ELR (cell line): ENCODE measurements at regions not wholly inside any gene's neighbourhood (a gene's known extent, or its start where the extent isn't known, plus 50 kb on each side); places are given as distances from the start of the nearest gene placed in this dataset.
"Not testable (repeated sequence)": the region's sequence is repeated elsewhere in the genome, so short reads cannot be mapped to it uniquely, and the experiment has no call there.

Source experiments
- DNase-seq: peaks from one replicate; pipeline ENCODE4 v3.0.0-alpha.2; 2015; ENCODE audit warnings: low read depth

DNA sequence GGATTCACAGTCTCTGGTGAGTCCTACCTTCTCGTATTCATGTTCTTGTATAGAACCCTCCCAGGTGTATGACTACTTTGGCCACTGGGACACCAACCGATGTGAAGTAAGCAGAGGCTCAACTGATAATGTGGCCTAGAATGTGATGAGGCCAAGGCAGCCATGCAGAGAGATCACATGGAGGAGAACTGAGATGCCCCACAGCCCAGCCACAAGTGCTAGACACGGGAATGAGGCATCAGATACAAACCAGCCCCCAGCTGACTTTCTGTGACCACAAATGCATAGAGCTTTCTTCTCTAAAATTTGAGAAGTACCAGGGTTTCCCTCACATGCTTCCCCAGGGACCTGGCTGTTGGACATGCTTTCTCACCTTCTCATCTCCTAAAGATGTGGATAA is 375.7 kb downstream of the CCSER2 start:
- DNase-seq, result no peak

DNA sequence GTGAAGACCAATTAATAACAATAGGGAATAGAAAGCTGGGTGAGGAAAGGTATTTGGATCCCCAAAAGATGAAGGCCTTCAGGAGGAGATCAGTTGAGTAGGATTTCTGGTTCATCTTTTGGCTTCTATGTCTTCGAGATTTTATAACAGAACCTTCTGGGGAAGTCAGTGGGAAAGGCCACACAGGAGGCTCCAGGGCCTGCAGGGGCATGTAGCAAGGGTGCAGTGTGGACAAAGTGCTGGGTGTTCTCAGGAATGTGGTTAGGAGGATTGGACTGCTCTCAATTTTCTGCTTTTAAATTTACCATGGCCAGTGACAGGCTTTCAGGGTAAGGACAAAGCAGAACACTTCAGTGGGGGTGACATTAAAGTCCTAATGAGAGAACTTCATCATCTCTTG is 378.0 kb downstream of the CCSER2 start:
- DNase-seq, result no peak

GRCh38 chr10:84706875-84707274 is 378.5 kb downstream of the CCSER2 start:
- DNase-seq, result peak; percentile 6

DNA sequence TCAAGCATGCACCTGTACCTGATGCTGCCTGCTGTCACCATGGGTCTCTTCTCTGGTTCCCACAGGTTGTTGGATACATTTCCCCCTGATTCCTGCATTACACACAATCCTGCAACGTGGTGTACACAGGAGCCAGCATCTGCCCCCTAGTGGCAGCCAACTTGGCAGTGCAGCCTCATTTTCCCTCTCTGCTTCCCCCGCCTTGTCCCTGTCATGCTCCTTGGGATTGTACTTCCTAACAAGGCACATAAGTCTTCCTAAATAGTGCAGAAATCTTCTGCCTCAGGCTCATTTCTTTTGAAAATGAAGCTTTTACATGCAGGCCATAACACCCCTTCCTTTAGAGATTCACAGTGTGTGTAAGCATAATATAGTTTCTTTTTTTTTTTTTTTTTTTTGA is 387.5 kb downstream of the CCSER2 start:
- DNase-seq, result peak; percentile 34

- DNase-seq, result no peak
Observed at GRCh38 chr10:84718877-84719616, 390.7 kb downstream of the CCSER2 start.

DNA sequence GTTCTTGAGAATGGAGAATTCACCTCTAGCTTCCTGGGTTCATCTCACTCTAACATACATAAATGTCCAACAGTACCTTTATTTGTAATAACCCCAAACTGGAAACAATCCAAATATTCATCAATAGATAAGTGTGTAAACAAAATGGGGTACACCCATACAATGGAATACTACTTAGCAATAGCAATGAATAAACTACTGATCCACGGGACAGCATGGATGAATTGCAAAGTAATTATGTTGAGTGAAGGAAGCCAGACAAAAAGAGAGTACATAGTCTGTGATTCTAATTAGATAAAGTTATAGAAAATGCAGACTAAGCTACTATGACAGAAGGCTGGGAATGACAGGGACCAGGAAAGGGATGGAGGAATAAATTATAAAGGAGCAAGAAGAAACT is 391.3 kb downstream of the CCSER2 start:
- no peak for DNase-seq

- no peak for DNase-seq
Observed at GRCh38 chr10:84727398-84727797, 399.0 kb downstream of the CCSER2 start.

GRCh38 chr10:84739126-84739525 is 410.7 kb downstream of the CCSER2 start:
- not testable (repeated sequence) for DNase-seq

DNA sequence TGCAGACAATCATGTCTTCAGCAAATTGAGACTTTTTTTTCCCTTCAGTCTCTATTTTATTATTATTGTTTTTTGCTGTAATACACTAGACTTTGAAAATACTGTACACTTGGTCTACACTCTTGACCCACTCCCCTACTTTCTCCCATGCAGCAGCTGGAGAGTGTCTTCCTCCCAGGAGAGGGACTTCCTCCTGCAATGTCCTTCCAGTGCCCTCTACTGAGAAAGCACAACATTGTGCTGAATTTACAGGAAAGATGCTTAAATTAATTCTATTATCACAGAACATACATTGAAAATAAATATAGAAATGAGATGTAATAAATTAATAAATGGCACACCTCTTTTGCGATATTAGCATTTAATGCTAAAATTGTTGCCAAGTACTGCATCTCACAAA is 411.3 kb downstream of the CCSER2 start:
- DNase-seq, result no peak

DNA sequence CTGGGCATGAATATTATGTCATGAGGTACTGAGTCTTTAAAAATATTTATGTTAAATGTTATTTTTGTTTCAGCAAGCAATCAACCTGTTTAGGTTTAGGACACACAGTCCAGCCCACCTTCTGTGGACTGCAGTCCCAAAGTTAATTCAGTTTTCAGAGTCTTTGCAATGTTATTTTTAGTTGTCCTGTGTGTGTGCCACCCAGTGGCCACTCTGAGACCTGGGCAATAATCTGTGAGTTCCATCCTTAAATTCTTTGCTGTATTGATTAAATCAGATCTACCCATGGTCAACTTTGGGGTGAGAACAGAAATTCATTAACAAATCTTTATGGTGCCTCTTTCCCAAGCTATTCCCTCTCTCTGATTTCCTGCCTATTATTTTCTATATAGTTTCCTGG is 415.1 kb downstream of the CCSER2 start:
- DNase-seq, result peak; percentile 1

DNA sequence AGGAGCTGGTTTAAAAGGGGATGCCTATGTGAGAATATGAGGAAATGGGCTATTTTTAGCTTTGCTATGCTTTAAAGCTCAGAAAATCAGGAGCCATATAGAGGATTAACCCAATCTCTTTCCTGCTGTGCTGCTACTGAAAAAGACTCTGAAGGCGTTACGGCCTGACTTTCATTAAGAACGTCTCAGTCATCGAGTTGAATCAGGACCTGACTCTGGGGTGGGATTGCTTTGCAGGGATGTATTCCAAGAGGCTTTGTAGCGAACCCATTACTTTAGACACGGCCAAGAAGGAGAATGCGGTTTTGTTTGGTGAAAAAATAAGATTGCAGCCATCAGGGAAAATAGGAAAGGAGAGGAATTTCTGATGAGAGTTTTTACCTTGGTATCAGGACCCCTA is 426.9 kb downstream of the CCSER2 start:
- no peak for DNase-seq

GRCh38 chr10:84756653-84757052 is 428.3 kb downstream of the CCSER2 start:
- not testable (repeated sequence) for DNase-seq

DNA sequence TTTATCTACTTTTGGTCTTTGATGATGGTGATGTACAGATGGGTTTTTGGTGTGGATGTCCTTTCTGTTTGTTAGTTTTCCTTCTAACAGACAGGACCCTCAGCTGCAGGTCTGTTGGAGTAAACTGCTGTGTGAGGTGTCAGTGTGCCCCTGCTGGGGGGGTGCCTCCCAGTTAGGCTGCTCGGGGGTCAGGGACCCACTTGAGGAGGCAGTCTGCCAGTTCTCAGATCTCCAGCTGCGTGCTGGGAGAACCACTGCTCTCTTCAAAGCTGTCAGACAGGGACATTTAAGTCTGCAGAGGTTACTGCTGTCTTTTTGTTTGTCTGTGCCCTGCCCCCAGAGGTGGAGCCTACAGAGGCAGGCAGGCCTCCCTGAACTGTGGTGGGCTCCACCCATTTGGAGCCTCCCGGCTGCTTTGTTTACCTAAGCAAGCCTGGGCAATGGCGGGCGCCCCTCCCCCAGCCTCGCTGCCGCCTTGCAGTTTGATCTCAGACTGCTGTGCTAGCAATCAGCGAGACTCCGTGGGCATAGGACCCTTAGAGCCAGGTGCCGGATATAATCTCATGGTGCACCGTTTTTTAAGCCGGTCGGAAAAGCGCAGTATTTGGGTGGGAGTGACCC is 433.7 kb downstream of the CCSER2 start:
- DNase-seq, result not testable (repeated sequence)

DNA sequence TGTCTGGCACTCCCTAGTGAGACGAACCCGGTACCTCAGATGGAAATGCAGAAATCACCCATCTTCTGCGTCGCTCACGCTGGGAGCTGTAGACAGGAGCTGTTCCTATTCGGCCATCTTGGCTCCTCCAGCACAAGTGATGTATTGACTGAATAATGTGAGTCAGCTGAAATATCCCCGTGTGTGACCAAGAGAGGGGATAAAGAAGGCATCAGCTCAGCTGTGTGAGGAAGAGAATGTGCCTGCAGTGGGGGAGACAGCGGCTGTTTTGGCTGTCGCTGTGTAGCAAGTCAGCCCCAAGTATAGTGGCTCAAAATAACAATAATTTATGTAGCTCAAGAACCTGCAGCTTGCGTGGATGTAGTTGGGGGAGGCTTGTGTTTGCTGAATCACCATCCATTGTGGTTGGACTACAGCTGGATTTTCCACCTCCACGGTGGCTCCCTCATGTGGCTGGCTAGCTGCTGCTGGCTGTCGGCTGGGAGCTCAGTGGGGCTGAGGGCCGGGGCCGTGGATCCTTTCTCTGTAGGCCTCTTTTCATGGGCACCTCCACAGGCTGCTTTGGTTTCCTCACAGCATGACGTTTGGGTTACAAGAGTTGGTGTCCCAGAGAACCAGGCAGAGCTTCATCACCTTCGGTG is 434.5 kb downstream of the CCSER2 start:
- no peak for DNase-seq

GRCh38 chr10:84763965-84764364 is 435.6 kb downstream of the CCSER2 start:
- no peak for DNase-seq

GRCh38 chr10:84765086-84765485 is 436.7 kb downstream of the CCSER2 start:
- DNase-seq, result no peak

GRCh38 chr10:84765656-84766055 is 437.3 kb downstream of the CCSER2 start:
- DNase-seq, result no peak

- DNase-seq, result no peak
Observed at GRCh38 chr10:84766923-84767322, 438.5 kb downstream of the CCSER2 start.

- DNase-seq, result no peak
Observed at GRCh38 chr10:84768132-84768531, 439.7 kb downstream of the CCSER2 start.

- no peak for DNase-seq
Observed at GRCh38 chr10:84770824-84771223, 442.4 kb downstream of the CCSER2 start.

DNA sequence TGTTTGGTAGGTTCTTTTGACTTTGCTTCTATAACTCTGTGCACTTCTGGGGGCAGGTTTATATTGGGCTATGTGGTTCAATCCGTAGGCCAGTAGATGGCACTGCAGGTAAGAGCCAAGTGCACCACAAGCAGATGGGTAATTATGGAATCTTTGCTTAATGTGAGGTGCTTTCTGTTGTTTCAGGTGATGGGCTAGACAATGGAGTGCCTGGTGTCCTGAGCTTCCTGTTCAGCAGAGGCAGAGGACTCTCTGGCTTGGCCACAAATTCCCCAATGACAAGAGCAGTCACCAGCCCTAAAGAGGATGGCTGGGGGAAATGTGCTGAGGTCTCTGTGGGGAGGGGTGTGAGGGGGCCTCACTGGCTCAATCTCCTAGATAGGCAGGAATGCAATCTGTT is 455.0 kb downstream of the CCSER2 start:
- peak; percentile 9 for DNase-seq

DNA sequence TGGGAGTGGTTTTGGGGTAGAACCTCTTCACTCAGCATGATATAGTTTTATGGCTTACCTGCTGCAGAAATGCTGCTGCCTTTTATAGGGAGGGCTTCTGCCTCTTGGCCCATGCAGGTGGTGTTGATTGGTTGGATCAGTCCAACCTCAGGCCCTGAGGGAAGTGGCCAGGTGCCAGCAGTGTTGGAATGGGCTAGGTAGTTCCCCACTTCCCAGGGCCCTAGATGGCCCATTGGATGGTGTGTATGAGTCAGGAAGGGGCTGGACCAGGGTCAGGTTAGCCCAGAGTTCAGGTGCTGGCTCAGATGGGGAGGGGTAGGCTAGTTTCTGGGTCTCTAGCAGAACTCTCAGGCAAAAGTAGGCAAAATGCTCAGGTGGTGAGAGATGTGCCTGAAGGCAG is 455.5 kb downstream of the CCSER2 start:
- DNase-seq, result no peak

- DNase-seq, result no peak
Observed at GRCh38 chr10:84784749-84785148, 456.4 kb downstream of the CCSER2 start.
